BLaER1 treated with 17β-estradiol and CSF1 and Interleukin-3, amounts not matched to agents 10 nM and 100 nM (cell line): ENCODE measurements at regions not wholly inside any gene's neighbourhood (a gene's known extent, or its start where the extent isn't known, plus 50 kb on each side); places are given as distances from the start of the nearest gene placed in this dataset.

Experiments
- H3K27ac ChIP-seq, 11 experiments: shearing (Covaris generic); formaldehyde crosslinking; 2 replicates each; pipeline ENCODE4 v1.8.1; 2022
- H3K27me3 ChIP-seq, 11 experiments: shearing (Covaris generic); formaldehyde crosslinking; 2 replicates each; pipeline ENCODE4 v1.8.1; 2022
- H3K36me3 ChIP-seq, 11 experiments: shearing (Covaris generic); formaldehyde crosslinking; 2 replicates each; pipeline ENCODE4 v1.8.1; 2022
- H3K4me1 ChIP-seq, 10 experiments: shearing (Covaris generic); formaldehyde crosslinking; 2 replicates each; pipeline ENCODE4 v1.8.1; 2022
- H3K4me2 ChIP-seq, 11 experiments: shearing (Covaris generic); formaldehyde crosslinking; 2 replicates each; pipeline ENCODE4 v1.8.1; 2022
- H3K4me3 ChIP-seq, 10 experiments: shearing (Covaris generic); formaldehyde crosslinking; 2 replicates each; pipeline ENCODE4 v1.8.1; 2022
- H3K9ac ChIP-seq, 11 experiments: shearing (Covaris generic); formaldehyde crosslinking; 2 replicates each; pipeline ENCODE4 v1.8.1; 2022
- H3K9me3 ChIP-seq, 11 experiments: shearing (Covaris generic); formaldehyde crosslinking; replicated peaks in 1 of 11; 2 replicates each; pipeline ENCODE4 v1.8.1; 2022
- H4K20me1 ChIP-seq, 11 experiments: shearing (Covaris generic); formaldehyde crosslinking; 2 replicates each; pipeline ENCODE4 v1.8.1; 2022
- Cebpa-rat ChIP-seq, 11 experiments: shearing (Covaris generic); IDR thresholded peaks; 2 replicates each; pipeline ENCODE4 v1.8.1; 2022

DNA sequence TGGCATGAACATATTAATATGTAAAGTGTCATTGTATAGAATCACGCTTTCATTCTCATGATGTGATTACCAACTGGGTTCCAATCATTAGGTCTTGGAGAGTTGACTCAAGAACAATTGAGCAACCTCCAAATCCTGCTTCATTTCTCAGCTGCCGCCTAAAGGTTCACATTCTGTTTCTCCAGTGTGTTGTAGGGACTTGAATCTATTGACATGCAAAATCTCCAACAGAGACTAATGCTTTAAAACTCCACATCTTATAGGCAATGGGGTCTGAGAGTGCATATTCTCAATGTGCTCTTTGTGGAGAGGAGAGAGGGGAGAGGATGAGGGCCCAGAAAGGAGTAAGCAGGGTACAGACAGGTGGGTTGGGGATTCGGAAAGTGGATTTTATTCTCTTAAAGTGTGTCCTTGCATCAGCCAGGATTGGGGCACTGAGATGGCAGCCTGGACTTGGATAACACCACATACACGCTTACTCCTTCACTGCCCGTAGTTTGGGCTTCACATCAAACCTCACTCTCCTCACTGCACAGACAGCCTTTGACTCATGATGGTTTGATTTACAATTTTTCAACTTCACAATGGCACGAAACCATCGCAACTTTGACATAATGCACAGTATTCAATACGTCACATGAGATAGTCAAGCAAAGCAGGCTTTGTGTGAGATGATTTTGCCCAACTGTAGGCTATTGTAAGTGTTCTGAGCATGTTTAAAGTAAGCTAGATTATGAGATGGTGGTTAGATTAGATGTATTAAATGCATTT, 241.3 kb upstream of the IRS2 start:
- Histone ChIP-seq H3K9me3 (peaks cover 3 to 56% (median 28%) of the 10 kb centered on the region in 11 experiments; a peak in 19 of 22 replicates), H3K4me3 (no peak overlapping the region), H3K9ac (no peak overlapping the region), H3K27me3 (no peaks in the 10 kb centered on the region), H3K36me3 (peaks cover 0 to 32% (median 7%) of the 10 kb centered on the region in 11 experiments; a peak in 11 of 22 replicates), H3K4me1 (peaks cover 13 to 44% (median 29%) of the 10 kb centered on the region in 10 experiments), H3K4me2 (no peak overlapping the region), H4K20me1 (no peaks in the 10 kb centered on the region), H3K27ac (no peak overlapping the region)
- no peak for TF ChIP-seq Cebpa-rat (IDR thresholded peaks at IDR 0.05)

DNA sequence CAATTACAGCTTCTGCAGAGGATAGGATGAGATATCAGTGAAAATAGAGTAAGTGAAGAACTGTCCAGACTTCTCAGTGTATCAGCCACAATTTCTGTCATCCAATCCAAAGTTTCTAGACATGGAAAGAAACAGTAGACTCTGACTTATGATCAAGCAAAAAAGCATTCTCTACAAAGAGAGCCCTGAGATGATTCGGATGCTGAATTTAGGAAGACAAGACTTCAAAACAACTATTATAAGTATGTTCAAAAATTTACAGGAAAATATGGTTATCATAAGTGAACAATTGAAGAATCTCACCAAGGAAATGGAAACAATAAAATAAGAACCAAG, 238.2 kb upstream of the IRS2 start:
- no peak for TF ChIP-seq Cebpa-rat (IDR thresholded peaks at IDR 0.05)
- no peaks in the 10 kb centered on the region for H3K27me3 ChIP-seq
- peak overlapping the region; percentile 64 to 92 (median 84); a peak in 21 of 22 replicates for H3K4me2 ChIP-seq
- H3K9ac ChIP-seq, result peak overlapping the region in 3 of 11 experiments; percentile 37 to 61 (median 53); a peak in 4 of 22 replicates
- peaks cover 13 to 31% (median 21%) of the 10 kb centered on the region in 10 experiments for H3K4me1 ChIP-seq
- H3K9me3 ChIP-seq, result peaks cover 0 to 44% (median 12%) of the 10 kb centered on the region in 11 experiments; a peak in 15 of 22 replicates
- H3K36me3 ChIP-seq, result peaks cover 0 to 14% (median 0%) of the 10 kb centered on the region in 11 experiments; a peak in 1 of 22 replicates
- H4K20me1 ChIP-seq, result no peaks in the 10 kb centered on the region
- peak overlapping the region in 5 of 11 experiments; percentile 39 to 66 (median 52); a peak in 5 of 22 replicates for H3K27ac ChIP-seq
- peak overlapping the region in 2 of 10 experiments; percentile 22 to 30; a peak in 1 of 20 replicates for H3K4me3 ChIP-seq

DNA sequence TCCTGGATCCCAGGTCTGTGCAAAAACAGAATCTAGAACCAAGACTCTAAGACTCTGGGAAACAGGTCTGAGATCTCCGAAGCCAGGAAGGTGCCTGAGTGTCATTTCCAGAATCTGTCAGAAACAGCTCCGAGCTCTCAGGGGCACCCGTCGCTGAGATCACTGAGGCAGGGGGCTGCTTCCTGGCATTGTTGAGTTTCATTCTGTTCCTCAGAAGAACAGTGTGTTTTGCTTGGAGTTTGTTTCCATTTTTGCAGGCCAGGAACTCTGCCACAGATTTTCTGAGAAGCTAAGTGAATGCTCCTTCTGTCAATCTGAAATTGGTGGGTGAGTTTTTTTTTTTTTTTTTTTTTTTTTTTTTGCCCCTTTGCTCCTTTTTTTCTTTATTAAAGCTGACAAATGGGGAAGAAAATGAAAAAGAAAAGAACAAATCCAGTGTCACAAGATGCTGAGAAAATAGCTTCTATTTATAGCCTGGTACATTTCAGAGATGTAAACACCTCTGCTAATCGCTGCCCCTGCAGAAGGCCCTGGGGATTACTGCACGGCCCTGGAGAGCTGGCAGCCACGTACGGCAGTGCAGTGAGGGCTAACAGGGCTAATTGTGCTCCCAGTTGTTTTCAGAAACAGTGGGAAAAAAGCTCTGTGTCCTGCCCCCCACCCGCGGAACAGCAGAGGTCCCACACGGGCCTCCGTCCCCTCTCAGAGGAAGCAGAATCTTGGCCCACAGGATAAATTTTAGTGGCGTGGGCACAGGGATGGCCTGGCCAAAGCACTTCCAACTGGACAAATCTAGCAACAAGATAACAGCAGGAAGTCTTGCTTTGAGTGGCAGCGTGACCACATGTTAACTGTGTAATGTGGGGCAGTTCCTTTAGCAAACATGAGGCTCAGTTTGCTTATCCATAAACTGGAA, 237.6 kb upstream of the IRS2 start:
- H3K4me2 ChIP-seq, result peak overlapping the region; percentile 64 to 92 (median 84)
- H4K20me1 ChIP-seq, result no peaks in the 10 kb centered on the region
- peaks cover 13 to 31% (median 21%) of the 10 kb centered on the region in 10 experiments for H3K4me1 ChIP-seq
- H3K9ac ChIP-seq, result peak overlapping the region in 4 of 11 experiments; percentile 37 to 61 (median 52); a peak in 8 of 22 replicates
- peaks cover 0 to 14% (median 0%) of the 10 kb centered on the region in 11 experiments; a peak in 1 of 22 replicates for H3K36me3 ChIP-seq
- peak overlapping the region in 7 of 11 experiments; percentile 18 to 66 (median 41); a peak in 8 of 22 replicates for H3K27ac ChIP-seq
- peak overlapping the region in 2 of 10 experiments; percentile 22 to 30; a peak in 2 of 20 replicates for H3K4me3 ChIP-seq
- H3K9me3 ChIP-seq, result peaks cover 0 to 41% (median 12%) of the 10 kb centered on the region in 11 experiments; a peak in 15 of 22 replicates
- no peaks in the 10 kb centered on the region for H3K27me3 ChIP-seq
- TF ChIP-seq Cebpa-rat (IDR thresholded peaks at IDR 0.05), result no peak

DNA sequence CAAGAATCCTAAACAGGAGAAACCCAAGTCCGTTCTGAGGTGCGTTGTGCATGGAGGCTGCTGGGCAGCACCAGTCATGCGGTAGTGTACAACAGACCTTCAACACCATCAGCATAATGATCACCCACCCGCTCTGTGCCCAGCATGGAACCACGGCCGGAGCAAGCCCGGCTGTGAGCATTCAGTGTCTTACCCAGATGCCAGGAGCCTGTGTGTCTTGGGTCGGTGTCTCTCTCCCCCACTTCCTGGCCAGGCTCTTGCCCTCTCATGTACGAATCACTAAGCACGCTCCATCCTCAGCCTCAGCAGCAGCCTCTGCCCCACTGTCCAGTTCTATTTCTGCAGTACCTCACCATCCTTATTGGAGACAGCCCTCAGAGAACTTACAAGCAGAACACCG, 231.6 kb upstream of the IRS2 start:
- peaks cover 0 to 30% (median 11%) of the 10 kb centered on the region in 10 experiments; a peak in 12 of 20 replicates for H3K4me1 ChIP-seq
- no peaks in the 10 kb centered on the region for H4K20me1 ChIP-seq
- no peak overlapping the region for H3K27ac ChIP-seq
- TF ChIP-seq Cebpa-rat (IDR thresholded peaks at IDR 0.05), result no peak
- H3K9me3 ChIP-seq, result peaks cover 0 to 25% (median 10%) of the 10 kb centered on the region in 11 experiments; a peak in 12 of 22 replicates
- peak overlapping the region in 1 of 11 experiments; percentile 10; a peak in 1 of 22 replicates for H3K4me2 ChIP-seq
- H3K4me3 ChIP-seq, result no peak overlapping the region
- H3K36me3 ChIP-seq, result no peaks in the 10 kb centered on the region
- H3K9ac ChIP-seq, result no peak overlapping the region
- H3K27me3 ChIP-seq, result no peaks in the 10 kb centered on the region

- TF ChIP-seq Cebpa-rat (IDR thresholded peaks at IDR 0.05), result no peak
- no peaks in the 10 kb centered on the region for H3K27me3 ChIP-seq
- H3K4me1 ChIP-seq, result peaks cover 6 to 28% (median 16%) of the 10 kb centered on the region in 10 experiments
- H3K9ac ChIP-seq, result no peak overlapping the region
- no peak overlapping the region for H3K4me2 ChIP-seq
- H3K9me3 ChIP-seq, result peaks cover 0 to 20% (median 7%) of the 10 kb centered on the region in 11 experiments; a peak in 10 of 22 replicates
- no peak overlapping the region for H3K4me3 ChIP-seq
- no peak overlapping the region for H3K27ac ChIP-seq
- H3K36me3 ChIP-seq, result no peaks in the 10 kb centered on the region
- no peaks in the 10 kb centered on the region for H4K20me1 ChIP-seq
Measured at GRCh38 chr13:110017379-110017778, 231.0 kb upstream of the IRS2 start.

DNA sequence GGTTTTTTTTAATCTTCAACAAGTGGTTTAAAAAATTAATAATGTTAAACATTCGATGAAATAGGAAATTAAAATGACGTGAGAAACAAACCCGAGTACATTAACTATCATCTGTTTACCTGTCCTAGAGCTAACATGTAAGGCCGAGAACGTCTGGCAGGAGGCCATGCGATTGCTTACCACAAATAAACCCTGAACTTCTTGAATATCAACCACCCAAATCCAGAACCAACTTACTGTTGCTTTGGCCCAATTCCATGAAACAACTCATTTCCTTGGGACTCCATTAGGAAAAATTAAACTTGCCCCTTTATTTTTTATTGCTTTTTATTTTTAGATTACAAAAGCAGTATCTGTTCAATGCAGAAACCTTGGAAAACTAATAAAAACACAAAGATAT, 228.9 kb upstream of the IRS2 start:
- Histone ChIP-seq H3K4me1 (peaks cover 10 to 34% (median 20%) of the 10 kb centered on the region in 10 experiments), H3K9ac (no peak overlapping the region), H3K4me2 (peak overlapping the region in 8 of 11 experiments; percentile 11 to 64 (median 40); a peak in 12 of 22 replicates), H3K27ac (no peak overlapping the region), H4K20me1 (no peaks in the 10 kb centered on the region), H3K27me3 (no peaks in the 10 kb centered on the region), H3K9me3 (peaks cover 0 to 14% (median 2%) of the 10 kb centered on the region in 11 experiments; a peak in 6 of 22 replicates), H3K36me3 (no peaks in the 10 kb centered on the region), H3K4me3 (no peak overlapping the region)
- no peak for TF ChIP-seq Cebpa-rat (IDR thresholded peaks at IDR 0.05)

DNA sequence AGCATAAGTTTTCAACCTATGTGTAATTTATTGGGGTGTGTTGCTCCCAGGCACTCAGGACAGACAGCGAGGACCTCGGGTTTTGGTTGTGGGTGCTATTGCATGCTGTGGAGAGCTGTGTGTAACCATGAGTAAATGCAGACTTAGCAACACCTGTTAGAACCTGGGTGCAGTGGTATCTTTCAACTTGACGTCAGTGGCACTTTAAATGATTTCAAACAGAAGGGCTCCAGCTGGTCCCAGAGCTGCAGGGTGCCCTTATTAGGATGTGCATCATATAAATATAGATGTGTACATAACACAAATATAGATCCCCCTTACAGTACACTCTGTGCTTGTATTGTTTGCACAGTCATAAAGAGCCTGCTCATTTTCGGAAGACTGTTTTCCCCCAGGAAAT, 228.3 kb upstream of the IRS2 start:
- Histone ChIP-seq H3K4me3 (no peak overlapping the region), H4K20me1 (no peaks in the 10 kb centered on the region), H3K36me3 (no peaks in the 10 kb centered on the region), H3K9ac (no peak overlapping the region), H3K4me1 (peaks cover 10 to 34% (median 20%) of the 10 kb centered on the region in 10 experiments), H3K27me3 (no peaks in the 10 kb centered on the region), H3K4me2 (peak overlapping the region in 8 of 11 experiments; percentile 11 to 64 (median 40); a peak in 13 of 22 replicates), H3K9me3 (peaks cover 0 to 9% (median 0%) of the 10 kb centered on the region in 11 experiments; a peak in 3 of 22 replicates), H3K27ac (no peak overlapping the region)
- TF ChIP-seq Cebpa-rat (IDR thresholded peaks at IDR 0.05), result no peak

DNA sequence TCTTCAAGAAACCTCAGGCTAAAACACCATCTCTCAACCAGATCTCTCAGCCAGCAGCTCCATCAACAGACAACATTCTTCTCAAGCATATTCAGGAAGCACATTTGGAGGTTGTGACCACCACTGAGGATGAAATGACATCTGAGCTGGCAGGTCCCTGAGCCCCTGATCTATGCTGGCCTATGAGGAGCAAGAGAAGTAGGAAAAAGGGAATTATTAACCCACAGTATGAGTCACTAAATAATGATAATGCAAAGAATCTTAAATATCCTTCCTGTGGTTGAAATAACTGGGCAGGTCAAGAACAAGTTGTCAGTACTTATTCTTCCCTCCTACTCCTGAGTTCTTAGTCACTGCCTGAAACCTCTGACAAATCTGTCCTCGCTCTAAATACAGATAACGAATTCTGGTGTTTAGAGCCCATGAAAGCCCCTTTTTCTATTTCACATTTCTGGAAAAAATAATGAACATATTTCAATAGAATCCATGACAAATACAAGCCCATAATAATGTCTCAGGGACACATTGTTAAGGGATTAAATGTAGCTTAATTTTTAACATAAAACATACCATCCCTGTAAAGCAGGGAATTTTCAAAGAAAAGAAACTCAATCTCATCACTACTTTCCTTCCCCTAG, 225.8 kb upstream of the IRS2 start:
- Histone ChIP-seq H4K20me1 (no peaks in the 10 kb centered on the region), H3K9ac (no peak overlapping the region), H3K4me2 (peak overlapping the region in 9 of 11 experiments; percentile 5 to 42 (median 21); a peak in 12 of 22 replicates), H3K4me1 (peaks cover 10 to 29% (median 20%) of the 10 kb centered on the region in 10 experiments), H3K9me3 (peaks cover 0 to 11% (median 2%) of the 10 kb centered on the region in 11 experiments; a peak in 12 of 22 replicates), H3K4me3 (no peak overlapping the region), H3K27ac (no peak overlapping the region), H3K36me3 (no peaks in the 10 kb centered on the region), H3K27me3 (no peaks in the 10 kb centered on the region)
- no peak for TF ChIP-seq Cebpa-rat (IDR thresholded peaks at IDR 0.05)
